Thoracic aorta (tissue), 2 donors: ENCODE measurements at regions not wholly inside any gene's neighbourhood (a gene's known extent, or its start where the extent isn't known, plus 50 kb on each side); places are given as distances from the start of the nearest gene placed in this dataset.
"Not testable (repeated sequence)": the region's sequence is repeated elsewhere in the genome, so short reads cannot be mapped to it uniquely, and the experiment has no call there.

Experiments used
- ATAC-seq: fragments of 150-250 bp; one replicate; pipeline ENCODE4 v1.8.0; 2017; ENCODE audit warnings: low read depth; ENCODE audit not compliant: insufficient number of reproducible peaks, low FRiP score
- DNase-seq: peaks from one replicate; pipeline ENCODE4 v3.0.0-alpha.2; 2020; ENCODE audit warnings: low spot score
- H3K27ac ChIP-seq, 2 donors: fragments of 200-600 bp; sonication (generic); 1 replicate in 1 of 2; 2 replicates in 1 of 2; pipeline ENCODE4 v1.5.1; 2016; ENCODE audit warnings: mild to moderate bottlenecking in 2 of 2, moderate library complexity in 2 of 2
- H3K27me3 ChIP-seq: fragments of 200-600 bp; sonication (generic); replicated peaks from 2 replicates; pipeline ENCODE4 v1.6.0; 2016; ENCODE audit warnings: mild to moderate bottlenecking; ENCODE audit not compliant: insufficient read depth
- H3K36me3 ChIP-seq: fragments of 200-600 bp; sonication (generic); one replicate; pipeline ENCODE4 v1.5.1; 2016
- H3K4me1 ChIP-seq, 2 donors: fragments of 200-600 bp; sonication (generic); 1 replicate in 1 of 2; 2 replicates in 1 of 2; pipeline versions ENCODE4 v1.5.1 to v1.6.0; 2016; ENCODE audit warnings: low read depth in 2 of 2, mild to moderate bottlenecking in 1 of 2; ENCODE audit not compliant: control insufficient read depth in 1 of 2
- H3K4me3 ChIP-seq: fragments of 200-600 bp; sonication (generic); 2 replicates; pipeline ENCODE4 v1.5.1; 2016; ENCODE audit warnings: mild to moderate bottlenecking
- H3K9me3 ChIP-seq: fragments of 200-600 bp; sonication (generic); 2 replicates; pipeline ENCODE4 v1.5.1; 2016
- CTCF ChIP-seq: fragments of 200-600 bp; sonication (generic); IDR thresholded peaks from one replicate; pipeline ENCODE4 v1.5.1; 2019; ENCODE audit warnings: antibody characterized with exemption

- Histone ChIP-seq H3K4me1 (no peaks in the 10 kb centered on the region), H3K27me3 (no peaks in the 10 kb centered on the region), H3K4me3 (no peak overlapping the region), H3K9me3 (no peaks in the 10 kb centered on the region), H3K36me3 (no peaks in the 10 kb centered on the region), H3K27ac (no peak overlapping the region)
- DNase-seq (no peak), ATAC-seq (no peak)
- TF ChIP-seq CTCF = no peak
Measured at GRCh38 chr6:776951-777350, 84.0 kb upstream of the EXOC2 start.

GRCh38 chr6:776528-776931 lies 83.6 kb upstream of the EXOC2 start:
- TF ChIP-seq CTCF = no peak
- H3K9me3 ChIP-seq = no peaks in the 10 kb centered on the region
- H3K27ac ChIP-seq = no peak overlapping the region
- H3K36me3 ChIP-seq = no peaks in the 10 kb centered on the region
- no peak overlapping the region for H3K4me3 ChIP-seq
- no peak for DNase-seq
- H3K4me1 ChIP-seq = no peaks in the 10 kb centered on the region
- H3K27me3 ChIP-seq = no peaks in the 10 kb centered on the region
- no peak for ATAC-seq

GRCh38 chr6:775863-776262 lies 82.9 kb upstream of the EXOC2 start:
- no peaks in the 10 kb centered on the region for H3K27me3 ChIP-seq
- H3K36me3 ChIP-seq = no peaks in the 10 kb centered on the region
- H3K27ac ChIP-seq = no peak overlapping the region
- H3K4me1 ChIP-seq = no peaks in the 10 kb centered on the region
- no peak for TF ChIP-seq CTCF
- DNase-seq (no peak), ATAC-seq (no peak)
- no peak overlapping the region for H3K4me3 ChIP-seq
- no peaks in the 10 kb centered on the region for H3K9me3 ChIP-seq

GRCh38 chr6:771683-772082 lies 78.7 kb upstream of the EXOC2 start:
- H3K36me3 ChIP-seq, H3K9me3 ChIP-seq, H3K4me3 ChIP-seq, ATAC-seq, H3K4me1 ChIP-seq, DNase-seq, H3K27me3 ChIP-seq, H3K27ac ChIP-seq: not testable (repeated sequence)

- H3K9me3 ChIP-seq = no peaks in the 10 kb centered on the region
- H3K4me1 ChIP-seq = no peaks in the 10 kb centered on the region
- no peaks in the 10 kb centered on the region for H3K36me3 ChIP-seq
- H3K27me3 ChIP-seq = no peaks in the 10 kb centered on the region
- DNase-seq (no peak), ATAC-seq (no peak)
- H3K4me3 ChIP-seq = no peak overlapping the region
- no peak for TF ChIP-seq CTCF
- H3K27ac ChIP-seq = no peak overlapping the region
Measured at GRCh38 chr6:767755-768512, 75.0 kb upstream of the EXOC2 start.

GRCh38 chr6:766625-767024 lies 73.7 kb upstream of the EXOC2 start:
- Histone ChIP-seq H3K4me3 (no peak overlapping the region), H3K9me3 (no peaks in the 10 kb centered on the region), H3K27ac (no peak overlapping the region), H3K27me3 (no peaks in the 10 kb centered on the region), H3K4me1 (no peaks in the 10 kb centered on the region), H3K36me3 (no peaks in the 10 kb centered on the region)
- TF ChIP-seq CTCF = no peak
- no peak for ATAC-seq
- no peak for DNase-seq
